GM12878 (cell line): ENCODE measurements at regions not wholly inside any gene's neighbourhood (a gene's known extent, or its start where the extent isn't known, plus 50 kb on each side); places are given as distances from the start of the nearest gene placed in this dataset.

Source experiments
- ATAC-seq: fragments of 200-7000 bp; cut with Tn5 transposase; 3 replicates; pipeline ENCODE4 v1.9.1; 2020; ENCODE audit warnings: mild to moderate bottlenecking, moderate library complexity
- BruUV-seq: library from RNA; stranded (reverse); fragments of 400-500 nt; replicated peaks from 2 replicates; lab custom pipeline; 2021; lab: Mats Ljungman, UMichigan
- CTCF ChIA-PET: fragments of 300-600 bp; sonication (Branson Sonifier 250); formaldehyde crosslinking; extraction: SDS; loops from one replicate; lab custom pipeline; 2021; ENCODE audit warnings: inconsistent platforms; lab: Yijun Ruan, JAX
- POLR2A ChIA-PET: fragments of 350-600 bp; formaldehyde crosslinking; extraction: SDS; loops from one replicate; lab custom pipeline; 2021; ENCODE audit warnings: inconsistent platforms; lab: Charles Lee
- RAD21 ChIA-PET: fragments of 300-600 bp; sonication (Branson Sonifier 250); formaldehyde crosslinking; loops from one replicate; lab custom pipeline; 2023; ENCODE audit warnings: antibody characterized with exemption; ENCODE audit not compliant: unreplicated experiment; lab: Charles Lee
- SMC1A ChIA-PET: fragments of 300-600 bp; sonication (Branson Sonifier 250); formaldehyde crosslinking; loops from one replicate; lab custom pipeline; 2023; ENCODE audit not compliant: unreplicated experiment, uncharacterized antibody; lab: Charles Lee
- DNase-seq: peaks from one replicate; pipeline ENCODE4 v3.0.0-alpha.2; 2011; ENCODE audit warnings: low read depth, low spot score
- FAIRE-seq: peaks from 3 replicates; lab custom pipeline; 2011; peaks lifted over from hg19 to GRCh38; lab: Jason Lieb, UNC
- H2AFZ ChIP-seq: 2 replicates; pipeline ENCODE4 v1.6.0; 2011; ENCODE audit warnings: low read depth, low read length, control low read depth; ENCODE audit not compliant: control insufficient read depth
- H3K27ac ChIP-seq: 2 replicates; pipeline ENCODE4 v1.5.1; 2011; ENCODE audit warnings: control low read depth; ENCODE audit not compliant: control insufficient read depth, insufficient read depth
- H3K27me3 ChIP-seq, 2 experiments: replicated peaks in 1 of 2; 2 replicates each; pipeline versions ENCODE4 v1.6.0 to v1.6.1; 2011; ENCODE audit warnings: low read length in 1 of 2; ENCODE audit not compliant: control insufficient read depth in 2 of 2, insufficient read depth in 2 of 2
- H3K36me3 ChIP-seq, 2 experiments: 2 replicates each; pipeline ENCODE4 v1.5.1; 2011; ENCODE audit warnings: low read length in 1 of 2; ENCODE audit not compliant: control insufficient read depth in 2 of 2, insufficient read depth in 2 of 2
- H3K4me1 ChIP-seq: 2 replicates; pipeline ENCODE4 v1.6.1; 2011; ENCODE audit warnings: mild to moderate bottlenecking, low read length, moderate library complexity, mixed read lengths; ENCODE audit not compliant: control insufficient read depth, insufficient read depth
- H3K4me2 ChIP-seq: 2 replicates; pipeline ENCODE4 v1.6.0; 2011; ENCODE audit warnings: control low read depth; ENCODE audit not compliant: control insufficient read depth, insufficient read depth
- H3K4me3 ChIP-seq: fragments of 200-600 bp; sonication (generic); 2 replicates; pipeline ENCODE4 v1.5.1; 2016
- H3K79me2 ChIP-seq: 2 replicates; pipeline ENCODE4 v1.6.0; 2011; ENCODE audit warnings: low read length; ENCODE audit not compliant: control insufficient read depth, insufficient read depth
- H3K9ac ChIP-seq: 2 replicates; pipeline ENCODE4 v1.8.0; 2011; ENCODE audit warnings: low read length, control low read depth, mixed read lengths; ENCODE audit not compliant: control insufficient read depth, insufficient read depth
- H3K9me3 ChIP-seq: replicated peaks from 3 replicates; pipeline ENCODE4 v1.5.1; 2011; ENCODE audit warnings: mild to moderate bottlenecking, low read length; ENCODE audit not compliant: control insufficient read depth, insufficient read depth
- H4K20me1 ChIP-seq: 2 replicates; pipeline ENCODE4 v1.6.0; 2011; ENCODE audit not compliant: control insufficient read depth, insufficient read depth
- CHD4 ChIP-seq: fragments of 200-600 bp; sonication (generic); IDR thresholded peaks from 2 replicates; pipeline ENCODE4 v1.6.1; 2016; ENCODE audit warnings: mild to moderate bottlenecking
- MTA2 ChIP-seq: fragments of 450-650 bp; IDR thresholded peaks from 2 replicates; pipeline ENCODE4 v1.6.1; 2016; ENCODE audit warnings: low read depth, mild to moderate bottlenecking, moderate library complexity
- NFYA ChIP-seq: IDR thresholded peaks from 2 replicates; pipeline ENCODE4 v1.6.1; 2011; ENCODE audit warnings: low read depth, mild to moderate bottlenecking, low read length, improper control_type of control experiment, borderline replicate concordance
- RAD21 ChIP-seq: IDR thresholded peaks from 2 replicates; pipeline ENCODE4 v1.6.1; 2011; ENCODE audit warnings: mild to moderate bottlenecking, low read depth, low read length, moderate library complexity; ENCODE audit not compliant: insufficient read depth
- STAT3 ChIP-seq: IDR thresholded peaks from 2 replicates; pipeline ENCODE4 v1.6.1; 2011; ENCODE audit warnings: low read depth, low read length, improper control_type of control experiment
- ZNF384 ChIP-seq: IDR thresholded peaks from 2 replicates; pipeline ENCODE4 v1.6.1; 2012; ENCODE audit warnings: low read depth, mild to moderate bottlenecking, low read length, improper control_type of control experiment, borderline replicate concordance
- WGBS: methylation state at CpG from one replicate; pipeline ENCODE4 v1.1.6; 2016; ENCODE audit warnings: low lambda C conversion rate; ENCODE audit not compliant: insufficient replicate concordance, insufficient coverage; ENCODE audit errors: missing lambda C conversion rate; 5-methylcytosine and 5-hydroxymethylcytosine counted together
- in situ Hi-C: fragments of 300-500 bp; cut with MboI; formaldehyde crosslinking; loops from 9 replicates; pipeline ENCODE4 v1.14.3; 2018; ENCODE audit warnings: mixed read lengths
- intact Hi-C: fragments of 100-400 bp; cut with micrococcal nuclease; formaldehyde crosslinking; loops from one replicate; pipeline ENCODE4 v1.14.2; 2022; ENCODE audit not compliant: unreplicated experiment

DNA sequence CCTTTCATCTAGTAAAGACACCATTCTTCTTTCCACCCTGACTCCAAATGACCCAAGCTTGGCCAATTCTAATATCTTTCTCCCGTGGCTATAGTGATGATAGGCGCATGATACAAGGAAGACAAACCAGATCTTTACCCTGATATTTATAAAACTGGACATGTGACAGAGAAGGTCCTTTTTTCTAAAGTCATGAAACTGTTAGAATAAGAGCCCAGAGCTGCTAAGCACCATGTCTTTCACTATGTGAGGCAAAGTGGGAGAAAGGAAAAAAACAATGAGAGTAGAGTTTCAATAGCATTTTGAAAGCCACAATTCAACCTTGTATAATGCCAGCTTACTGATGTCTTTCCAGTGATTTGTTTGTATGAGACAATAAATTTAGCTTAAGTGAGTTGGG, 212.4 kb downstream of the RASSF9 start:
- POLR2A ChIA-PET = no interaction called here

GRCh38 chr12:85625467-85625866, 210.7 kb downstream of the RASSF9 start:
- no peak overlapping the region for H3K4me2 ChIP-seq
- CTCF ChIA-PET = no interaction called here
- no peak for ATAC-seq
- POLR2A ChIA-PET = no interaction called here
- TF ChIP-seq CHD4 = no peak
- TF ChIP-seq MTA2 = no peak
- TF ChIP-seq NFYA = no peak
- no peak for TF ChIP-seq STAT3
- no peak for TF ChIP-seq RAD21
- TF ChIP-seq, all 136 proteins: peak for 0
- in situ Hi-C loops (no loop called here), intact Hi-C loops (no loop called here)
- Histone ChIP-seq H4K20me1 (no peaks in the 10 kb centered on the region), H3K27ac (no peak overlapping the region), H3K9ac (no peak overlapping the region), H3K4me3 (no peak overlapping the region), H3K27me3 (no peaks in the 10 kb centered on the region), H3K36me3 (no peaks in the 10 kb centered on the region), H3K9me3 (no peaks in the 10 kb centered on the region), H3K4me1 (no peaks in the 10 kb centered on the region), H2AFZ (no peak overlapping the region), H3K79me2 (no peaks in the 10 kb centered on the region)
- ChIA-PET RAD21 (no interaction called here), SMC1A (no interaction called here)
- no peak for FAIRE-seq
- no peak for DNase-seq
- no TSS peak for BruUV-seq
- WGBS = 98% methylated on average over 2 of the region's 2 CpGs

More for the DNA sequence above, 212.4 kb downstream of the RASSF9 start:
- SMC1A ChIA-PET = no interaction called here
- DNase-seq (no peak), ATAC-seq (no peak), FAIRE-seq (no peak)
- Histone ChIP-seq H3K9me3 (no peaks in the 10 kb centered on the region), H3K9ac (no peak overlapping the region), H3K79me2 (no peaks in the 10 kb centered on the region), H2AFZ (no peak overlapping the region), H3K36me3 (no peaks in the 10 kb centered on the region), H3K27me3 (no peaks in the 10 kb centered on the region; a peak in 1 of 4 replicates), H4K20me1 (no peaks in the 10 kb centered on the region), H3K4me1 (no peaks in the 10 kb centered on the region), H3K4me3 (no peak overlapping the region), H3K27ac (no peak overlapping the region), H3K4me2 (no peak overlapping the region)
- TF ChIP-seq ZNF384 = no peak
- CTCF ChIA-PET = no interaction called here
- 40% methylated on average over 2 of the region's 2 CpGs for WGBS
- in situ Hi-C loops (no loop called here), intact Hi-C loops (no loop called here)
- RAD21 ChIA-PET = no interaction called here
- no TSS peak for BruUV-seq
